Large intestine (tissue), 3 donors: ENCODE measurements at regions not wholly inside any gene's neighbourhood (a gene's known extent, or its start where the extent isn't known, plus 50 kb on each side); places are given as distances from the start of the nearest gene placed in this dataset.

ENCODE experiments used
- DNase-seq, 2 donors: peaks; one replicate each; pipeline versions ENCODE4 v3.0.0 to v3.0.0-alpha.2; 2013
- H3K27ac ChIP-seq: one replicate; pipeline ENCODE4 v1.5.1; 2013; ENCODE audit warnings: low read length
- H3K27me3 ChIP-seq: 2 replicates; pipeline ENCODE4 v1.6.1; 2013; ENCODE audit warnings: low read length; ENCODE audit not compliant: control insufficient read depth, insufficient read depth
- H3K36me3 ChIP-seq: 2 replicates; pipeline ENCODE4 v1.6.1; 2013; ENCODE audit warnings: low read length; ENCODE audit not compliant: control insufficient read depth, insufficient read depth
- H3K4me1 ChIP-seq: one replicate; pipeline ENCODE4 v1.6.1; 2013; ENCODE audit warnings: low read length; ENCODE audit not compliant: control insufficient read depth, insufficient read depth
- H3K4me3 ChIP-seq: one replicate; pipeline ENCODE4 v1.5.1; 2013; ENCODE audit warnings: low read length
- H3K9me3 ChIP-seq: one replicate; pipeline ENCODE4 v1.6.1; 2013; ENCODE audit warnings: mild to moderate bottlenecking, low read depth, low read length, moderate library complexity; ENCODE audit not compliant: control insufficient read depth
- WGBS: methylation state at CpG from one replicate; pipeline ENCODE4 v1.1.5; 2013; ENCODE audit warnings: low lambda C conversion rate; ENCODE audit not compliant: insufficient coverage; 5-methylcytosine and 5-hydroxymethylcytosine counted together

DNA sequence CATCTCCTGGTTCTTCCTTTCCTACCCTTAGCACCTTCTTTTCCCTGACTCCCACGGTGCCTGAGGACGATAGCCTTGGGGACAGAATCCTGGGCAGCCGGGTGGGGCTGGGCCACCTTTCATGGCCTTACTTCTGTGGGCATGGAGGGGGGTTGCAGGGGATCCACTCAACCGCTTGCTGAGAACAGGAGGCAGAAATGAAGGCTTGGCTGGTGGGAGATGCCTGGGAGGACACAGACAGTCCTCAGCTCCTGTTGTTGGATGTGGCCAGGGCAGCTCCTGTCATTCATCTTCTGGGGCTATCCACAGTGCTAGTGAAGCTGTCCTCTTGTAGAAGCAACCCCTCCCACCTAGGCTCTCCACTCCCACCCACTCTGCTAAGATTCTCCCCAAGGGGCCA is 95.5 kb upstream of the CELF4 start:
- H3K27ac ChIP-seq = no peak overlapping the region
- DNase-seq = no peak
- no peaks in the 10 kb centered on the region for H3K27me3 ChIP-seq
- no peak overlapping the region for H3K4me3 ChIP-seq
- H3K36me3 ChIP-seq = no peaks in the 10 kb centered on the region
- no peaks in the 10 kb centered on the region for H3K4me1 ChIP-seq
- no CpG with 5 or more reads among the region's 4 CpGs for WGBS
- no peaks in the 10 kb centered on the region for H3K9me3 ChIP-seq

DNA sequence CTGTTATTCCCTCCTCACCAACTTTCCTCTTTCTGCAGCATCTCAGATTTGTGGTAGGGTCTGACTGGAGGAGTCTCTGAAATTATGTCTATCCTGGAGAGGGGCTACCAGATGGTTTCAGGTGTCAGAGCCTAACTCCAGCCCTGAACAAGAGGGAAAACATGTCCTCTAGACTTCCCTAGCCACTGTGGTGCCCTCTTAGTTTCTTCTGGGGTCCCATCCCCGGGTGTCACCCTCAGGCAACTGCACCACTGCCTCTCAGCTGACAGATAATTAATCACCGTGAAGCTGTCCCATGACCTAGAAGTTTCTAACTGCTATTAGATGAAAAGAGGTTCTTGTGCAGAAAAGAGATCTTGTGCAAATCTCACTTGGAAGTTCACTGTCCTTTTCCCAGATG is 95.1 kb upstream of the CELF4 start:
- WGBS = no CpG with 5 or more reads among the region's 2 CpGs

DNA sequence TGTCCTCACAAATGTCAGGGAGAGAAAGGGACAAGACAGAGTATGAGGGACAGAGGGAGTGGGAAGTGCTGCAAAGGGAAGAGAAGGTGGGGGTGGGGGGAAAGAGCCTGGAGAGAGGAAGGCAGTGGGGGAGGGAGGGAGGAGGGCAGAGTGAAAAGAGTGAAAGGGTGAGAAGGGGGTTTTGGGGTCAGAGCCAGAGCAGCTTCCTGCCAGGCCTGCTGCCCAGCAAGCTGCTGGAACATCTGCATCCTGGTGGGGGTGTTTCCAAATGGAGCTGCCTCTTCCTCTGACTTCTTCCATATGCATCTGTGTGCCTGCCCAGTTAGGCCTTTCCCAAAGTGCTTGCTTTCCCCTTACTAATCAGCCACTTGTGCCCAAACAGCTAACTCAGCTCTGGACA is 94.3 kb upstream of the CELF4 start:
- H3K27me3 ChIP-seq = no peaks in the 10 kb centered on the region
- no peaks in the 10 kb centered on the region for H3K36me3 ChIP-seq
- H3K4me3 ChIP-seq = no peak overlapping the region
- no peak for DNase-seq
- no peaks in the 10 kb centered on the region for H3K9me3 ChIP-seq
- no peak overlapping the region for H3K27ac ChIP-seq
- H3K4me1 ChIP-seq = no peaks in the 10 kb centered on the region

More for the DNA sequence above, 95.1 kb upstream of the CELF4 start:
- H3K9me3 ChIP-seq = no peaks in the 10 kb centered on the region
- H3K27me3 ChIP-seq = no peaks in the 10 kb centered on the region
- DNase-seq = no peak
- no peaks in the 10 kb centered on the region for H3K4me1 ChIP-seq
- H3K4me3 ChIP-seq = no peak overlapping the region
- H3K27ac ChIP-seq = no peak overlapping the region
- no peaks in the 10 kb centered on the region for H3K36me3 ChIP-seq

DNA sequence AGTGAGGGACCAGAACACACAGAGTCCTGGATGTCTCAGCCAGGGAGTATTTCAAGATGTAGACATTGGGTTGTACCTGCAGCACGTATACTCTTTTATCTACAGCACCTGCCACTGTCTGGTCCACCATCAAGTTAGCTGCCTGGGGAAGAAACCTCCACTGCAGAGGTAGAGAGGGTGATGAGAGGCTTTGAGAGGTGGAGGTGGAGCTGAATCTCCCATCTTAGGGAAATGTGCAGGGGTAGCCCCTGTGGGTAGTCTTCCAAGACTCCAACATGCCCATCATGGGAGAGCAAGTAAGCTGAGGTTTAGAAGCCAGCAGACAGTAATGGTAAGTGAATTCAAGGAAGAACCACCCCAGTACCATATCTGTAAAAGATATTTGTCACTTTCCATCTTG is 93.3 kb upstream of the CELF4 start:
- DNase-seq = no peak
- Histone ChIP-seq H3K27me3 (no peaks in the 10 kb centered on the region), H3K27ac (no peak overlapping the region), H3K4me3 (no peak overlapping the region), H3K4me1 (no peaks in the 10 kb centered on the region), H3K36me3 (no peaks in the 10 kb centered on the region), H3K9me3 (no peaks in the 10 kb centered on the region)
- no CpG with 5 or more reads among the region's 1 CpG for WGBS

DNA sequence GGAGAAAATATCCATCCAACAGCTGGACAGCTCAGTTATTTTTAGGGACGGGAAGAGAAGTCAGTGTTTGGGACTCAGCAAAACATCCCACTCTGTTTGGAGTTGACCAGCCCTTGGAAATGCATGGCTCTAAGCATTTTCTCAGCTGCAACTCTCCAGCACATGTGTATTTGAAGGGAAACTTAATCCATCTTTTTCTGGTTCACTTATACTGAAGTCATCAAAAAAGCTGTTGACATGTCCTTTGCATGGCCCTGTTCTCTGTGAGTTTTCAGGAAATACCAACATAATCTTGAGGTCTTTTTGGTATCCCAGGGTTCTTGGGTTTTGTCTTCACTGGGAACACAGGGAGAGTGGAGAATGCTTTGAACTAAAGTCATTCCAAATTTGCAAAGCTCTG is 91.9 kb upstream of the CELF4 start:
- H3K4me1 ChIP-seq = no peaks in the 10 kb centered on the region
- H3K4me3 ChIP-seq = no peak overlapping the region
- no peak overlapping the region for H3K27ac ChIP-seq
- no peaks in the 10 kb centered on the region for H3K36me3 ChIP-seq
- no peak for DNase-seq
- H3K9me3 ChIP-seq = no peaks in the 10 kb centered on the region
- H3K27me3 ChIP-seq = no peaks in the 10 kb centered on the region
- no CpG with 5 or more reads among the region's 1 CpG for WGBS

DNA sequence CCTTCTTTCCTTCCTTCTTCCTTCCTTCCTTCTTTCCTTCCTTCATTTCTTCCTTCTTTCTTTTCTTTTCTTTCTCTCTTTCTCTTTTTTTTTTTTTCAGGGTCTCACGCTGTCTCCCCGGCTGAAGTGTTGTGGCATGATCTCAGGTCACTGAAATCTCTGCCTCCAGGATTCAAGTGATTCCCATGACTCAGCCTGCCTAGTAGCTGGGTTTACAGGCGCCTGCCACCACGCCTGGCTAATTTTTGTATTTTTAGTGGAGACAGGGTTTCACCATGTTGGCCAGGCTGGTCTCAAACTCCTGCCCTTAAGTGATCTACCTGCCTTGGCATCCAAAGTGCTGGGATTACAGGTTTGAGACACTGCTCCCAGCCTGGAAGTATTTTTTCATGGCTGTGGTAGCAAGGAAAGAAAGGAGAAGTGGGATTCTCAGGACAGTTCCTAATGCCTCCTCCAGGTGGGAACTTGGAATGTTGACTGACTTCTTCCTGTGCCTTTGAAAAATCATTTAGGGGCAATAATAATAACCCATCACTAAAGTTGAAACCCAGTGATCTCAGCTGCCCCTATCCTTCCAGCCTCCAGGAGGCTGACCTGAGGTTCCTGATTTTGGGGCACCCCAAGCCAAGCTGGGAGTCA is 89.3 kb upstream of the CELF4 start:
- no peak overlapping the region for H3K4me3 ChIP-seq
- no peaks in the 10 kb centered on the region for H3K9me3 ChIP-seq
- no peaks in the 10 kb centered on the region for H3K36me3 ChIP-seq
- H3K27ac ChIP-seq = no peak overlapping the region
- no peaks in the 10 kb centered on the region for H3K27me3 ChIP-seq
- no peaks in the 10 kb centered on the region for H3K4me1 ChIP-seq
- no CpG with 5 or more reads among the region's 4 CpGs for WGBS
- no peak for DNase-seq

DNA sequence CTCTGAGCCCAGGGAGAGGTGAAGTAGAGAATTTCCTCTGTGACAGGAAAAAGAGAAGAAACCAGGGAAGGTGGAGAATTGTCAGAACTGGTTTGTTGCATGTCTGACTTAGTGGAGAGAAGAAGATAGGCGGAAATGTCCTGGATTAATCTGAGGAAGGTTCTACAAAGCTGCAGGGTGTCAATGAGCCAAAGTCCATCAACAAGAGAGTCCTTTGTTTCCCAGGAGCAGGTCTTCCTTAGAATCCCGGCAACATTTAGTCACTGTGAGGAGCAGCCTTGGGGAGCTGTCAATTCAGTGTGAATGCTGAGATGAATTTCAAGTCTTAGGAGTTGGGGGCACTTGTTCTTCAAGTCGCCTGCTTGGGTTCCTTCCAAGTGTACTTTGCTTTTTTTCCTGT is 88.4 kb upstream of the CELF4 start:
- no peaks in the 10 kb centered on the region for H3K9me3 ChIP-seq
- DNase-seq = no peak
- H3K36me3 ChIP-seq = no peaks in the 10 kb centered on the region
- H3K27ac ChIP-seq = no peak overlapping the region
- no peaks in the 10 kb centered on the region for H3K27me3 ChIP-seq
- 17% methylated on average over 1 of the region's 3 CpGs for WGBS
- H3K4me1 ChIP-seq = no peaks in the 10 kb centered on the region
- no peak overlapping the region for H3K4me3 ChIP-seq

DNA sequence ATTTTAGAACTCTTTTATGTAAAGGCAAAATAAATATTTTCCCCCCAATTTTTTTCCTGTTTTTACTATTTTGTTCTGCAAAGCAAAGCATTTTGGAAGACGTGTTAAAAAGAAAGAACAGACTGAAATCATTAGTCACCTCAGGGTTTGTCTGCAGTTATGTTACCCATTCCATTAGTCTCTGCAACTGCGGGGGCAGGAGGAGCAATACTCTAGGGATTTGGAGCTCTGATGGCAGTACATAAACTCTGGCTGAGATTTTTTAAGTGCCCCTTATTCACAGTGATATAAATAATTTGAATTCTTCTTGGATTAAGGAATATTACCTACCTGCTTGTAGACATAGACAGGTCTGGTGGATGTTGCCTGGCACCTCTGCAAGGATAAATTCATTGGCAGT is 88.0 kb upstream of the CELF4 start:
- H3K27me3 ChIP-seq = no peaks in the 10 kb centered on the region
- 60% methylated on average over 1 of the region's 2 CpGs for WGBS
- H3K4me1 ChIP-seq = no peaks in the 10 kb centered on the region
- no peak overlapping the region for H3K27ac ChIP-seq
- no peaks in the 10 kb centered on the region for H3K36me3 ChIP-seq
- no peak overlapping the region for H3K4me3 ChIP-seq
- no peak for DNase-seq
- no peaks in the 10 kb centered on the region for H3K9me3 ChIP-seq

DNA sequence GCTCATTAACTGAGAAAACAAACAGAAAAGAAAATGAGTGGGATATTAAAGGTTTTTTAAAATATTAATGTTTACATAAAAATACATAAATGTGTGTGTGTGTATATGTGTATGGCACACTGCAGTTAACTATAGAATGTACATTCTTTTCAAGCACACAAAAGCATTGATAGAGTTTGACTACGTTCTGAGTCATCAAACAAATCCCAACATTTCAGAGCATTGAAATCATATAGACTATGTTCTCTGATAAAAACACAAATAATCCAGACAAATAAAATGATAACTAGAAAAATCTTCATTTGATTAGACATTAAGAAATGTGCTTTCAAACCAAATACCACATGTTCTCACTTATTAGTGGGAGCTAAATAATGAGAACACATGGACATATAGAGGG is 84.3 kb upstream of the CELF4 start:
- Histone ChIP-seq H3K4me3 (no peak overlapping the region), H3K27ac (no peak overlapping the region), H3K9me3 (peaks cover 4% of the 10 kb centered on the region), H3K36me3 (no peaks in the 10 kb centered on the region), H3K4me1 (no peaks in the 10 kb centered on the region), H3K27me3 (no peaks in the 10 kb centered on the region)
- WGBS = 88% methylated on average over 1 of the region's 1 CpG
- no peak for DNase-seq

DNA sequence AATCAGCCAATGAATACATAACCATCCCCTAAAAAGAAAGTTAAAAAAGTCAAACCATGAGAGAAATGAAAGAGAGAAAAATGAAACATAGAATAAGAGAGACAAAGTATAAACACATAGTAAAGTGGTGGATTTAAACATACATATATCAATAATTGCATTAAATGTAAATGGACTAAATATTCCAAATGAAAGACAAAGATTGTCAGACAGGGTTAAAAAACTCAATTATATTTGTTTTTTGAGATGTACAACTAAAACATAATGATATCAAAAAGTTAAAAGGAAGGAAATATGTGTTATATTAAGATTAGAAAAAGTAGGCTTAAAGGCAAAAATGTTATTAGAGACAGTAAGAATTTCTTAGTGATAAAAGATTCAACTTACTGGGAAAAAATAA is 83.8 kb upstream of the CELF4 start:
- H3K4me3 ChIP-seq = no peak overlapping the region
- H3K4me1 ChIP-seq = no peaks in the 10 kb centered on the region
- H3K9me3 ChIP-seq = peaks cover 4% of the 10 kb centered on the region
- no peak for DNase-seq
- no peaks in the 10 kb centered on the region for H3K27me3 ChIP-seq
- H3K27ac ChIP-seq = no peak overlapping the region
- no peaks in the 10 kb centered on the region for H3K36me3 ChIP-seq

DNA sequence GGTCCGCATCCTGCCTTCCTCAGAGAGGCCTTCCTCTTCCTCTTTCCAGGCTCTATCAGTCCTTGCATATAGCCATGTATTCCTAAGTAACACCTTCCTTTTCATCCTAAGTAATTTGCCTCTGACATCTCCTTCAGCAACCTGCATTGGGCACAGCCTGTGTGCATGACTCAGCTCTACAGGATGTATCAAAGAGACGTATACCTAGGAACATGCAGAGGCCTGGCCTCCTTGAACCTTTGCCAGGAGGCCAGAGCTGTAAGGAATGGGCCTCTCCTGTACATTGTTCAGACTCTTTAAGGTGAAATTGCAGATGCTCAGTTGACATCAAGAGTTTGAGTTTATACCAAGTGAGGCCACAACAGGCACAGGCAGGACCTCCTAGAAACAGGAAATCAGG is 76.0 kb upstream of the CELF4 start:
- DNase-seq = no peak
- H3K27ac ChIP-seq = no peak overlapping the region
- H3K27me3 ChIP-seq = no peaks in the 10 kb centered on the region
- no CpG with 5 or more reads among the region's 2 CpGs for WGBS
- no peak overlapping the region for H3K4me3 ChIP-seq
- peaks cover 4% of the 10 kb centered on the region for H3K9me3 ChIP-seq
- no peaks in the 10 kb centered on the region for H3K36me3 ChIP-seq
- no peaks in the 10 kb centered on the region for H3K4me1 ChIP-seq
